ENCODE measurements at regions not wholly inside any gene's neighbourhood (a gene's known extent, or its start where the extent isn't known, plus 50 kb on each side); places are given as distances from the start of the nearest gene placed in this dataset.
"Not testable (repeated sequence)": the region's sequence is repeated elsewhere in the genome, so short reads cannot be mapped to it uniquely, and the experiment has no call there.

GRCh38 chr15:69747193-69747592, 294.6 kb downstream of the RPLP1 start:
- no peak for DNase-seq

DNA sequence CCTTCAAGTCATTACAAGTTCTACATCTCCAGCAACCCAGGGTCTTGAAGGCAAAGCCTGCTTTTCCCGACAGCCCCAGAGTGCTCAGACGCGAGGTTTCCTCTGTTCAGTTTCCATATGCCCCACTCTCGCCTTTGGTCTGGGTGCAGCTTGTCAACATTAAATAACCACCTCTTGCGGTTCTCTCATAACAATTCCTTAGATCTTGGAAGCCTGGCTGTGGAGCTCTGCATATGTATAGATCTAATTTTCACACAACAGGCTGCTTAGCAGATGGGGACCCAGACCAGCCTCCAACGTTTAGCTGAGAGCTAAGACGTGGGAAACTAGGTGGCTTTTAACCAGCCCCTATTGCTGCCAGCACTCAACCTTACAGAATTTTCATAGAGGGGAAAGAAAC, 295.5 kb downstream of the RPLP1 start:
- DNase-seq, result no peak

DNA sequence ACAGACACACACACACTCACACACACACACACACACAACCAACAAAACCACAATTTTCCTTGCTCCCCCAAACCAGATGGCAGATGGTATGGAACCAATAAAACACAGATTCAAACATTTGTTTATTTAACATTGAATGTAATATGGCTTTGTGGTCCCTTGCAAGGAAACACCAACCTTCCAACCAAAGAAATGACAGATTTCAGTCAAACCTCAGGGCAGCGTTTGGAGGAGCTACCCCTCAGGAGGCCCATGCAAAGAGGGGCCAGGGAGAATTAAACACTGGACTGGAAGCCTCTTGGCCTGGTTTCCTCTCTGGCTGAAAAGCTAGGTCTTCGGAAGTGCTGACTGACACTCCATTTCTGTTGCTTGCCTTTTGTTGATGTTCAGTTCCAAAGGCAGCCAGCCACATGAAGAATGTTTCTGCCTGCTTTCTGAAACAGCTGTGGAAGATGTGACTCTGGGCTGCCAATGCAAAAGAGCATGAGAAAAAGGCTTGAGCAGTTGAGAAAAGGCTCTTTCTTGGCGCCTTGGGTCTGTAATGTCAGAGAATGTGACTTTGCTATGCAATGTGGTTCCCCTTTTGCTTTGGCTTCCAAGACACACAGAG, 296.1 kb downstream of the RPLP1 start:
- DNase-seq, result no peak

DNA sequence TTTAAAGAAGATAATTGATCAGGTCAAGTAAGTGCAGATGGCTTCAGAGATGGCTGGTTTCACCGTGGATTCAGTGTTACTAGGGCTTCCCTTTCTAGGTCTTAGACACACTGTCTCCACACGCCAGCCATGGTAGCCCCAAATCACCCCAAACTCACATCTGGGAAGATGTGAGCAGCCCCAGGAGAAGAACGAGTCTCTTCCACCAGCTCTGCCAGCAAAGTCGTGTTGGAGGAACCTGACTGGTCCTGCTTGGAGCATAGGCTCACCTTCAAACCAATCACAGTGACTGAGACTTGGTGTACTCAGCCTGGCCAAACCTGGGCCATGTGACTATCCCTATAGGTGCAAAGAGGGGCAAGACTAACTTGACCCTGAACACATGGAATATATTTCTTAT, 296.7 kb downstream of the RPLP1 start:
- no peak for DNase-seq

- no peak for DNase-seq
Measured at GRCh38 chr15:69749797-69750196, 297.2 kb downstream of the RPLP1 start.

GRCh38 chr15:69750253-69750652, 297.6 kb downstream of the RPLP1 start:
- DNase-seq, result no peak

DNA sequence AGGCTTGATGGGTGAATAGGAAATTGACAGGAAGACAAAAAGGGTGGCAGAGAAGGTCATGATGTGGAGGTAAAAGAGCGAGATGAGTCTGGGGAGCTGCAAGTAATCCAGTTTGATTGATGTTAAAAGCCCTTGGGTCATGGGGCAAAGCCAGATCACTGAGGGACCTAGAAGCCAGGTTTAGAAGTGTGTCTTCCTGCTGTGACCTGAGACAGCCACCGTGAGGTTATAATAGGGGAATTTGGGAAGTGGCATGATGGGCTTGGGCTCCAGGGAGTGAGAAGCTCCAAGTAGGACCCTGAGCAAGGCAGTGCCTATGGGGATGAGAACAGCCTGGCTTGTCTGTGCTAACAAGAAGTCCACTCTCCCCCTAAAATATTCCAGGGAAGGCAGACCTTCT, 298.5 kb downstream of the RPLP1 start:
- no peak for DNase-seq

- no peak for DNase-seq
Measured at GRCh38 chr15:69751566-69751965, 298.9 kb downstream of the RPLP1 start.

DNA sequence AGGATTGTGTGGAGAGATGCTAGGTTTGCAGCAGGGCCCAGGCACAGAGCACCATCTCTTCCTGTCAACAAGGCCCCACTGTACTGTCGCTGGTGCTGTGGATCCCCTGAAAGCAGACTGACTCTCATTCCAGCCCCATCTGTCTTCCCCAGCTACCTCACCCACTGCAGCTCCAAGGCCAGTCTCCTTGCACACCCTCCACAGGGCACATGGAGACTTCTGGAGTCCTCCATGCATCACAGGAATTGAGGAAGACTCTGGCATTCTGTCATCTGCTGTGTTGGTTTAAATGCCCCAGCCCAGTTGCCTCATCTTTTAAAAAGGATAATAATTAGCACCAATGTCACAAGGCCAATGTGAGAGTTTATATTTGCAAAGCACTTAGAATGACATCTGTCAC, 301.2 kb downstream of the RPLP1 start:
- DNase-seq, result no peak

DNA sequence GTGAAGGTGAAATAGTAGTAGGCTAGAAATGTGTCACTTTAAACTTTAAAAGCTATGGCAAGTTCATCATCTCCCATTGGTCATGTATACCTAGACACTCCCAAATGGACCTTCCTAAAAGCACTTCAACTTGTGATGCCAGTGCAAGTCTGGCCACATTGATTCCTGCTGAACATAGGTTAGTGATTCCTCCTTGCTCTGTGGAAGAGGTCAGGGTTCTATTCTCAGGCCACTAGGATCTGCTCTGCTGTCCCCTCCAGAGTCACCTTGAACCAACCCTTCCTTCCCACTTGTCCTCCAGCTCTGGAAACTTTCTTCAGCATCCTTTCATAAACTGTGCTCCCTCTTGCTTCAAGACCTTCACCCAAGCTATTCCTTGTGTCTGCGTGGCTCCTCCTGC, 301.7 kb downstream of the RPLP1 start:
- no peak for DNase-seq

GRCh38 chr15:69755551-69756310, 303.1 kb downstream of the RPLP1 start:
- no peak for DNase-seq

DNA sequence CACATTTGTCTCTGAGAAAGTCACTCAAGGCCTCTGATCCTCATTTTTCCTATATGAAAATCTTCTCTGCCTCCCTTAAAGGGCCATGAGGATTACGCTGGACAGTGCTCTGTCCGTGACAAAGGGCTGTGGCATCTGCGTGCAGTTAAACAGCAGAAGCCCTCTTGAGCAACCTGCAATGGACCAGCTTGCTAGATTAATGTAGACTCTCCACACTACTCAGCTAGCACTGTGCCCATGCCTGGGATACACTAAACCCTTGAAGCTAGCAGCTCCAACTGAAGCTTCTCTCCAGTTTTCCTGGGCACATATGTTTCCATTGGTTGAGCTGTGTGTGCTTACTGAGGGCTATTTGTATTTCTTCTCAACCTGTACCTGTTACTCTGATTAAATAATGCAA, 303.8 kb downstream of the RPLP1 start:
- DNase-seq, result no peak

- DNase-seq, result no peak
Measured at GRCh38 chr15:69757186-69757585, 304.6 kb downstream of the RPLP1 start.

- no peak for DNase-seq
Measured at GRCh38 chr15:69758291-69758771, 305.7 kb downstream of the RPLP1 start.

GRCh38 chr15:69758810-69759790, 306.5 kb downstream of the RPLP1 start:
- DNase-seq, result no peak

DNA sequence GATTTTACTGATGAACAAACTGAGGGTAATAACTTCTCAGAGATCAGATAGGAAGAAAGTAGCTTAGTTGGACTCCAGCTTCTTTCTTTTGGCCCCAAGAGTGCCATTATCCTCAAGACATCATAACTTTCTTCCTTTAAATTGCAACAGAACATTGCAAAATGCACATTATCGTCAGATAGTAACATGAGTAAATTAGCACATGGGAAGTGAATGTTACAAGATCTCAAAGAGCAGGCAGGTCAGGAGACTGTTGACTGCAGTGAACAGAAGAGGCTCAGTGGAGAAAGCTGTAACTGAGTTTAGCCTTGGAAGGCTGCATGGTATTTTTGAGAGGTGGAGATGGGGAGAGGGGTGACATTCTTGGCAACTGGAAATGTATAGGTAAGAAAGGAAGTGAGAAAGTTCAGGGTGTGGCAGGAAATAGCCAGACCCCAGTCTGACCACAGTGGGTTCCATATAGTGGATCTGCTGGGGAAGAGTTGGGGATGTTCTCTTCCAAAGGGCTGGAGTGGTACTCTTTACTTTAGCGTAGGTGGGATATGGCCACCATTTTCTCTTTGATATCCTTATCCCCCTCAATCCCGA, 307.7 kb downstream of the RPLP1 start:
- DNase-seq, result no peak

DNA sequence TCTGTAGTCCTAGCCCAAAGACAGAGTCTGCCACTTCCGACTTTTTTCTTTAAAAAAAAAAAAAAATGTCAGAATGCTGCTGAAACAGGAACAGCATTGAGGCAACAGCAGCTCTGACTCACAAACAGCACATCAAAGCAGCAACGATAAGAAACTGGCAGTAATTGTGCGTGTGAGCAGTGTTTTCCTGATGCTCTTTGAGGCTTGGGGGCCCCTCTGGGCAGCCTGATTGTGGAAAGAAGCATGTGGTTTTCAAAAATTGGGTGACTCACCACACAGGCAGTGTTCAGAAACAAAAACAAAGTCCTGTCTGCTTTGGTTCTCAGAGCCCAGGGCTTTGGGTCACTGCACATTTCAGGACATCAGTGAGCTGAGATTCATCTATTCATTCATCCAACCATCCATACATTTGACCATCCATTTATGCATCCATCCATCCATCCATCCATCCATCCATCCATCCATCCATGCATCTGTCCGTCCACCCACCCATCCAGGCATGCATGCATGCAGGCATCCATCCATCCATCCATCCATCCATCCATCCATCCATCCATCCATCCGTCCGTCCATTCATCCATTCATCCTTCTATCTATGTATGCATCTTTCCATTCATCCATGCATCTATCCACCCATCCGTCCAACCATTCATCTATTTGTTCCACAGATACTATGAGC, 308.4 kb downstream of the RPLP1 start:
- DNase-seq, result no peak

DNA sequence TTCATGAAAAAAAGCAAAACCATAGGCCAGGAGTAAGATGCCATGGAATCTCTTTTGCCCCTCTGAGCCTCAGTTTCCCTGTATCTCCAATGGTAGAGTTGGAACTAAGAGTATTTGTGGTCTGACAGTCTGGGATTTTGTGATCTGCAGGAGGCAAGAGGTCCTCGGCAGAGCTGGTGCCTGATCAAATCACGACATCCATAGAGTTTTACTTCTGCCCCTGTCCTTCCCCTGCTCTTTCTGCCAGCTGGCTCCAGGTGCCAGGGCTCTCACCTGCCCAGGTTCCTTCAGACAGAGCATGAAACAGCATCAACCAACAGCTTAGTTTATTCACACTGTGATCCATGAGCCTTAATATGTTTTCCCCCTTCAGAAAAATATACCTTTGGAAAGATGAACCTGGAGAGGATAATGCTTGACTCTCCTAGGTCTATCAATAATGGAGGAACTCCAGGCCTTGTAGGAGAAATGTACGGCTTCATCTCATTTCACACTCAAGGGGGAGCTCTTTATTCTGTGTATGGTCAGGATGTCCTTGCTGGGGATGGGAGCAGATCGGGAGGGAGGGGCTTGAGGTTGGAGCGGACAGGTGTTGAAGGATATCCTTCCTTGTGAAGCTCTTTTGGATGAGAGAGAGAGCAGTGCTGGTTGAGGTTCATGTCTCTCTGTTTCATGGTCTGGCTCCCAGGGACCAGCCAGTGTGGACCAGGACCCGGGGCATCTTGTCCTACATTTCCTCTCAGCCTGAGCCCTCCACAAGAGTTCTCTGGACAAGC, 309.9 kb downstream of the RPLP1 start:
- DNase-seq, result no peak

- DNase-seq, result no peak
Measured at GRCh38 chr15:69763831-69764230, 311.2 kb downstream of the RPLP1 start.

DNA sequence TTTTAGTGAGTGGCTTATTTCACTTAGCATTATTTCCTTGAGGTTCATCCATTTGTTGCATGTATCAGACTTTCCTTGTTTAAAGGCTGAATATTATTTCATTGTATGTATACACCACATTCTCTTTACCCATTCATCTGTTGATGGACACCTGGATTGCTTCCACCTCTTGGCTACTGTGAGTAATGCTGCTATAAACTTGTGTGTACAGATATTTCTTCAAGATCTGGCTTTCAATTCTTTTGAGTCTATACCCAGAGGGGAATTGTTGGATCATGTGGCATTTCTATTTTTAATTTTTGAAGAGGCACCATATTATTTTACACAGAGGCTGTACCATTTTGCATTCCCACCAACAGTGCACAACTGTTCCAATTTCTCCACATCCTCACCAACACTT, 313.5 kb downstream of the RPLP1 start:
- DNase-seq, result no peak

GRCh38 chr15:69767191-69767590, 314.6 kb downstream of the RPLP1 start:
- no peak for DNase-seq

DNA sequence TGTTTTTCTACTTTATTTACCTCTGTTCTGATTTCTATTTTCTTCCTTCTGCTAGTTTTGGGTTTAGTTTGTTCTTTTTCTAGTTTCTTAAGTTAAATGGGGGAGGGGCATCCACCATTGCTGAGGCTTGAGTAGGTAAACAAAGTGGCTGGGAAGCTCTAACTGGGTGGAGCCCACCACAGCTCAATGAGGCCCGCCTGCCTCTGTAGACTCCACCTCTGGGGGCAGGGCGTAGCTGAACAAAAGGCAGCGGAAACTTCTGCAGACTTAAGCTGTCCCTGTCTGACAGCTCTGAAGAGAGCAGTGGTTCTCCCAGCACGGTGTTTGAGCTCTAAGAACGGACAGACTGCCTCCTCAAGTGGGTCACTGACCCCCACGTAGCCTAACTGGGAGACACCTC, 316.7 kb downstream of the RPLP1 start:
- DNase-seq, result not testable (repeated sequence)
